HCT116 (cell line): ENCODE measurements at regions not wholly inside any gene's neighbourhood (a gene's known extent, or its start where the extent isn't known, plus 50 kb on each side); places are given as distances from the start of the nearest gene placed in this dataset.
"Not testable (repeated sequence)": the region's sequence is repeated elsewhere in the genome, so short reads cannot be mapped to it uniquely, and the experiment has no call there.

Source experiments
- ATAC-seq: fragments of 200-7000 bp; cut with Tn5 transposase; 2 replicates; pipeline ENCODE4 v1.9.1; 2020; ENCODE audit warnings: mild to moderate bottlenecking, moderate library complexity
- BruUV-seq: library from RNA; stranded (reverse); fragments of 400-500 nt; replicated peaks from 2 replicates; lab custom pipeline; 2021; lab: Mats Ljungman, UMichigan
- CTCF ChIA-PET: fragments of 300-600 bp; sonication (Branson Sonifier 250); formaldehyde crosslinking; loops from one replicate; lab custom pipeline; 2021; ENCODE audit warnings: antibody characterized with exemption; lab: Charles Lee
- POLR2A ChIA-PET: fragments of 300-600, 350-600 bp; sonication (Branson Sonifier 250); formaldehyde crosslinking; loops from one replicate; lab custom pipeline; 2021; ENCODE audit warnings: antibody characterized with exemption; lab: Charles Lee
- RAD21 ChIA-PET, 2 experiments: fragments of 300-600 bp; sonication (Branson Sonifier 250); formaldehyde crosslinking; loops; one replicate each; lab custom pipeline; 2023; ENCODE audit warnings: low total read pairs in 2 of 2; ENCODE audit not compliant: uncharacterized antibody in 2 of 2, unreplicated experiment in 2 of 2, low non-redundant PET in 1 of 2; lab: Charles Lee
- DNase-seq: peaks from one replicate; pipeline ENCODE4 v3.0.0-alpha.2; 2010; ENCODE audit warnings: low read depth, low spot score
- H2AFZ ChIP-seq: fragments of 200-600 bp; shearing (Covaris generic), sonication (generic); 2 replicates; pipeline ENCODE4 v1.6.1; 2017; ENCODE audit warnings: low read depth, mixed run types, mixed read lengths, antibody characterized with exemption, low read length; ENCODE audit not compliant: poor library complexity, severe bottlenecking
- H3K27ac ChIP-seq: 2 replicates; pipeline ENCODE4 v1.5.1; 2012; ENCODE audit warnings: low read depth, low read length
- H3K27me3 ChIP-seq: fragments of 200-600 bp; sonication (generic); 2 replicates; pipeline ENCODE4 v1.6.1; 2016; ENCODE audit warnings: mixed run types, low read length, mixed read lengths; ENCODE audit not compliant: insufficient read depth
- H3K36me3 ChIP-seq, 2 experiments: fragments of 200-500 bp in 1 of 2; fragments of 200-600 bp in 1 of 2; sonication (Bioruptor generic) in 1 of 2; sonication (generic) in 1 of 2; 2 replicates each; pipeline versions ENCODE4 v1.5.1 to v1.6.1; 2014 to 2016; ENCODE audit warnings: low read length in 2 of 2, inconsistent platforms in 1 of 2, mixed read lengths in 1 of 2, mixed run types in 1 of 2; ENCODE audit not compliant: insufficient read depth in 2 of 2, control insufficient read depth in 1 of 2
- H3K4me1 ChIP-seq, 2 experiments: fragments of 200-600 bp in 1 of 2; sonication (generic) in 1 of 2; 2 replicates each; pipeline versions ENCODE4 v1.5.1 to v1.6.1; 2012 to 2017; ENCODE audit warnings: low read length in 2 of 2, inconsistent platforms in 1 of 2, mild to moderate bottlenecking in 1 of 2, mixed read lengths in 1 of 2, mixed run types in 1 of 2, moderate library complexity in 1 of 2; ENCODE audit not compliant: insufficient read depth in 2 of 2, control insufficient read depth in 1 of 2
- H3K4me2 ChIP-seq: fragments of 200-600 bp; sonication (generic); 2 replicates; pipeline ENCODE4 v1.6.1; 2017; ENCODE audit warnings: mixed run types, low read length, mixed read lengths
- H3K4me3 ChIP-seq, 2 experiments: fragments of 200-600 bp in 1 of 2; sonication (generic) in 1 of 2; replicated peaks in 1 of 2; 2 replicates each; pipeline ENCODE4 v1.5.1; 2011 to 2016; ENCODE audit warnings: low read length in 2 of 2, control low read depth in 1 of 2, low read depth in 1 of 2, mild to moderate bottlenecking in 1 of 2, mixed read lengths in 1 of 2, mixed run types in 1 of 2
- H3K79me2 ChIP-seq: fragments of 200-600 bp; sonication (generic); 2 replicates; pipeline ENCODE4 v1.6.1; 2017; ENCODE audit warnings: mild to moderate bottlenecking, mixed run types, low read length, moderate library complexity, mixed read lengths; ENCODE audit not compliant: insufficient read depth
- H3K9ac ChIP-seq: fragments of 200-600 bp; sonication (generic); 2 replicates; pipeline ENCODE4 v1.6.1; 2016; ENCODE audit warnings: low read length, mixed read lengths
- H3K9me2 ChIP-seq: fragments of 200-600 bp; sonication (generic), shearing (Covaris generic); 2 replicates; pipeline ENCODE4 v1.6.1; 2017; ENCODE audit warnings: mixed run types, mild to moderate bottlenecking, moderate library complexity; ENCODE audit not compliant: insufficient read depth
- H3K9me3 ChIP-seq, 2 experiments: fragments of 200-500 bp in 1 of 2; fragments of 200-600 bp in 1 of 2; sonication (Bioruptor generic) in 1 of 2; sonication (generic) in 1 of 2; 2 replicates each; pipeline ENCODE4 v1.6.1; 2014 to 2017; ENCODE audit warnings: low read length in 2 of 2, mixed read lengths in 2 of 2, inconsistent platforms in 1 of 2, low read depth in 1 of 2, mild to moderate bottlenecking in 1 of 2, mixed run types in 1 of 2, moderate library complexity in 1 of 2; ENCODE audit not compliant: control insufficient read depth in 1 of 2, insufficient read depth in 1 of 2
- H4K20me1 ChIP-seq: fragments of 200-600 bp; sonication (generic), shearing (Covaris generic); 2 replicates; pipeline ENCODE4 v1.6.1; 2017; ENCODE audit warnings: mixed run types, mild to moderate bottlenecking, moderate library complexity; ENCODE audit not compliant: insufficient read depth
- ATF3 ChIP-seq: IDR thresholded peaks from 2 replicates; pipeline ENCODE4 v1.6.1; 2012
- CBX3 ChIP-seq: IDR thresholded peaks from 2 replicates; pipeline ENCODE4 v1.6.1; 2012; ENCODE audit warnings: low read depth
- CEBPB ChIP-seq: IDR thresholded peaks from 2 replicates; pipeline ENCODE4 v1.6.1; 2012; ENCODE audit warnings: low read depth
- CTCF ChIP-seq, 3 experiments: fragments of 200-600 bp in 1 of 3; sonication (generic) in 1 of 3; IDR thresholded peaks in 2 of 3; conservative IDR thresholded peaks in 1 of 3; 2 replicates each; pipeline ENCODE4 v1.5.1; 2012 to 2017; ENCODE audit warnings: low read depth in 2 of 3, low read length in 2 of 3, antibody characterized with exemption in 1 of 3, borderline replicate concordance in 1 of 3, control low read depth in 1 of 3, mild to moderate bottlenecking in 1 of 3, mixed read lengths in 1 of 3, mixed run types in 1 of 3, moderate library complexity in 1 of 3; ENCODE audit not compliant: insufficient read depth in 1 of 3
- EGR1 ChIP-seq: IDR thresholded peaks from 2 replicates; pipeline ENCODE4 v1.6.1; 2012; ENCODE audit warnings: low read depth
- ELF1 ChIP-seq: IDR thresholded peaks from 2 replicates; pipeline ENCODE4 v1.6.1; 2012; ENCODE audit warnings: low read depth, borderline replicate concordance
- EZH2 ChIP-seq: fragments of 200-600 bp; sonication (generic); IDR thresholded peaks from 2 replicates; pipeline ENCODE4 v1.6.1; 2017; ENCODE audit warnings: antibody characterized with exemption, mixed run types
- EZH2phosphoT487 ChIP-seq: fragments of 200-600 bp; IDR thresholded peaks from 2 replicates; pipeline ENCODE4 v1.6.1; 2018; ENCODE audit warnings: antibody characterized with exemption, borderline replicate concordance
- FOSL1 ChIP-seq: IDR thresholded peaks from 2 replicates; pipeline ENCODE4 v1.6.1; 2012; ENCODE audit warnings: low read depth
- JUND ChIP-seq: IDR thresholded peaks from 2 replicates; pipeline ENCODE4 v1.6.1; 2012
- POLR2A ChIP-seq: IDR thresholded peaks from 2 replicates; pipeline ENCODE4 v1.7.0; 2011; ENCODE audit warnings: borderline replicate concordance; ENCODE audit not compliant: insufficient read depth, insufficient read length; ENCODE audit errors: extremely low read depth
- POLR2AphosphoS5 ChIP-seq: IDR thresholded peaks from 2 replicates; pipeline ENCODE4 v1.6.1; 2011; ENCODE audit warnings: mild to moderate bottlenecking, low read depth, low read length, moderate library complexity
- RAD21 ChIP-seq: IDR thresholded peaks from 2 replicates; pipeline ENCODE4 v1.6.1; 2012; ENCODE audit warnings: low read depth, mild to moderate bottlenecking
- SIN3A ChIP-seq: IDR thresholded peaks from 2 replicates; pipeline ENCODE4 v1.6.1; 2012; ENCODE audit warnings: low read depth
- SP1 ChIP-seq: IDR thresholded peaks from 2 replicates; pipeline ENCODE4 v1.6.1; 2012; ENCODE audit warnings: low read depth
- SRF ChIP-seq: IDR thresholded peaks from 2 replicates; pipeline ENCODE4 v1.6.1; 2012; ENCODE audit warnings: low read depth
- TCF7L2 ChIP-seq: IDR thresholded peaks from 2 replicates; pipeline ENCODE4 v1.7.0; 2011; ENCODE audit warnings: borderline replicate concordance, inconsistent platforms; ENCODE audit not compliant: insufficient read depth, insufficient read length; ENCODE audit errors: extremely low read depth
- YY1 ChIP-seq: IDR thresholded peaks from 2 replicates; pipeline ENCODE4 v1.6.1; 2011; ENCODE audit warnings: low read length, low read depth, moderate library complexity, mild to moderate bottlenecking; ENCODE audit not compliant: insufficient replicate concordance; ENCODE audit errors: extremely low read depth
- ZBTB33 ChIP-seq: IDR thresholded peaks from 2 replicates; pipeline ENCODE4 v1.6.1; 2011; ENCODE audit warnings: mild to moderate bottlenecking, low read length, moderate library complexity; ENCODE audit not compliant: insufficient replicate concordance; ENCODE audit errors: extremely low read depth
- ZFX ChIP-seq: fragments of 450-650 bp; IDR thresholded peaks from 2 replicates; pipeline ENCODE4 v1.6.1; 2017
- ZNF274 ChIP-seq: fragments of 200-500 bp; sonication (Bioruptor generic); IDR thresholded peaks from 2 replicates; pipeline ENCODE4 v1.6.1; 2014; ENCODE audit warnings: mild to moderate bottlenecking, low read depth, low read length, inconsistent platforms
- intact Hi-C: fragments of 100-400 bp; cut with micrococcal nuclease; formaldehyde crosslinking; loops from 2 replicates; pipeline ENCODE4 v1.10.0; 2022

- BruUV-seq: no TSS peak
- RAD21 ChIA-PET: no interaction called here
- H3K79me2 ChIP-seq: no peaks in the 10 kb centered on the region
- POLR2A ChIA-PET: no interaction called here
- H2AFZ ChIP-seq: peak overlapping the region; percentile 34
- H3K36me3 ChIP-seq: 0 out of 4 replicates have a peak, but pooled peaks cover 0 to under 1% of the 10 kb centered on the region in 2 experiments
- ATAC-seq (peak; percentile 67), DNase-seq (no peak)
- no peak overlapping the region for H3K27ac ChIP-seq
- H3K4me2 ChIP-seq: no peak overlapping the region; the same call in 1 of the 2 replicates
- no peaks in the 10 kb centered on the region for H3K9me3 ChIP-seq
- H3K4me3 ChIP-seq: no peak overlapping the region
- no peaks in the 10 kb centered on the region for H3K27me3 ChIP-seq
- no peak for TF ChIP-seq TCF7L2
- TF ChIP-seq FOSL1: no peak
- no peak for TF ChIP-seq EZH2
- no peak for TF ChIP-seq ZFX
- TF ChIP-seq POLR2A: no peak
- TF ChIP-seq SP1: 0 out of 2 replicates have a peak, but pooled peaks have one; percentile 3
- no peak for TF ChIP-seq ZBTB33
- TF ChIP-seq CTCF (IDR thresholded peaks at IDR 0.05 in 2 of 3, conservative IDR thresholded peaks at IDR 0.05 in 1 of 3; ENCODE audit: borderline replicate concordance in 1 of 3, insufficient read depth in 1 of 3, low read depth in 2 of 3, low read length in 2 of 3): peak in 2 of 3 experiments; percentile 11 to 19; a peak in 1 of 6 replicates
- TF ChIP-seq EZH2phosphoT487: no peak
- no peak for TF ChIP-seq ZNF274
- TF ChIP-seq CEBPB: no peak
- peak; percentile 47 for TF ChIP-seq RAD21
- no peak for TF ChIP-seq ATF3
- TF ChIP-seq CBX3: peak; percentile 50; the same call in 1 of the 2 replicates
- no peak for TF ChIP-seq ELF1
- no peak for TF ChIP-seq SIN3A
- no peak for TF ChIP-seq POLR2AphosphoS5
- no peak for TF ChIP-seq SRF
- no peak for TF ChIP-seq JUND
- no peak for TF ChIP-seq EGR1
- no peak for TF ChIP-seq YY1
- H3K9ac ChIP-seq: no peak overlapping the region
- CTCF ChIA-PET: interaction anchor here (1.8 kb wide), 1 partner anchor 12 kb away, joined by 4 read pairs; no protein-coding TSS in a partner anchor
- intact Hi-C loops: no loop called here
- no peaks in the 10 kb centered on the region for H4K20me1 ChIP-seq
- H3K9me2 ChIP-seq: no peaks in the 10 kb centered on the region
- peaks cover 13 to 34% of the 10 kb centered on the region in 2 experiments for H3K4me1 ChIP-seq
Observed at GRCh38 chr6:130617658-130618057, 209.5 kb upstream of the SMLR1 start.

DNA sequence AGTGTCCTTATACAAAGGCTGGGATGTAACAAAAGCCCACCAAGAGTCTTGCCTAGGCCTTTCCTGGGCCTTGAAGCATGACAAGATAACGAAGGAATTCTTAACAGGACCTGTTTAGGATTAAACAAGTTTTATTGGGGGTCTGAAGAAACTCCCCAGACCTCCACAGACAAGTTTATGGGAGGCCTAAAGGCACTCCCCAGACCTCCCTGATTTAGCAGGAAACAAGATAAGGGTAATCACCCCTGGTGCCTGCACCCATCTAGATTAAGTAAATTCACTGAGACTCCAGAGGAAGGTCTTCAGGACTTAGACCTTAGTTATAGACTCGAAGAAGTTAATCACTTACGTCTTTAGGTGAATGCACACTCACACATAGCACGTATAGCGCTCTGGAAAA, 208.4 kb upstream of the SMLR1 start:
- CTCF ChIA-PET, H3K4me3 ChIP-seq, H4K20me1 ChIP-seq, H3K36me3 ChIP-seq, intact Hi-C loops, POLR2A ChIA-PET, RAD21 ChIA-PET, BruUV-seq, ATAC-seq, H3K79me2 ChIP-seq, H3K9ac ChIP-seq, H3K9me3 ChIP-seq, H3K4me2 ChIP-seq, H3K9me2 ChIP-seq, H3K27me3 ChIP-seq, H2AFZ ChIP-seq, DNase-seq: not testable (repeated sequence)
- peaks cover 13 to 34% of the 10 kb centered on the region in 2 experiments for H3K4me1 ChIP-seq
- peak overlapping the region; percentile 74; the same call in 1 of the 2 replicates for H3K27ac ChIP-seq
